Chondrocyte (in vitro differentiated cells): ENCODE measurements at regions not wholly inside any gene's neighbourhood (a gene's known extent, or its start where the extent isn't known, plus 50 kb on each side); places are given as distances from the start of the nearest gene placed in this dataset.

Experiments used
- DNase-seq: peaks from one replicate; pipeline ENCODE4 v3.0.0; 2021; ENCODE audit warnings: mixed read lengths, low spot score
- H3K27ac Mint-ChIP-seq: one replicate; pipeline ENCODE4 v1.8.0; 2021; ENCODE audit warnings: mild to moderate bottlenecking, moderate library complexity, mixed read lengths; ENCODE audit not compliant: unreplicated experiment
- H3K27me3 Mint-ChIP-seq: 2 replicates; pipeline ENCODE4 v1.8.0; 2021; ENCODE audit warnings: low read depth, mixed read lengths
- H3K36me3 Mint-ChIP-seq: 2 replicates; pipeline ENCODE4 v1.8.0; 2021; ENCODE audit warnings: low read depth, mixed read lengths
- H3K4me1 Mint-ChIP-seq: 2 replicates; pipeline ENCODE4 v1.8.0; 2021; ENCODE audit warnings: low read depth, mild to moderate bottlenecking, mixed read lengths
- H3K4me3 Mint-ChIP-seq: one replicate; pipeline ENCODE4 v1.8.0; 2021; ENCODE audit warnings: mild to moderate bottlenecking, moderate library complexity, mixed read lengths; ENCODE audit not compliant: unreplicated experiment
- H3K9me3 Mint-ChIP-seq: 2 replicates; pipeline ENCODE4 v1.8.0; 2021; ENCODE audit warnings: low read depth, mixed read lengths
- TF ChIP-seq, protein P1 (sequence below): fragments of 200-600 bp; sonication (generic); IDR thresholded peaks from 2 replicates; pipeline ENCODE4 v1.5.0; 2021; ENCODE audit warnings: antibody characterized with exemption, mild to moderate bottlenecking, moderate library complexity

DNA sequence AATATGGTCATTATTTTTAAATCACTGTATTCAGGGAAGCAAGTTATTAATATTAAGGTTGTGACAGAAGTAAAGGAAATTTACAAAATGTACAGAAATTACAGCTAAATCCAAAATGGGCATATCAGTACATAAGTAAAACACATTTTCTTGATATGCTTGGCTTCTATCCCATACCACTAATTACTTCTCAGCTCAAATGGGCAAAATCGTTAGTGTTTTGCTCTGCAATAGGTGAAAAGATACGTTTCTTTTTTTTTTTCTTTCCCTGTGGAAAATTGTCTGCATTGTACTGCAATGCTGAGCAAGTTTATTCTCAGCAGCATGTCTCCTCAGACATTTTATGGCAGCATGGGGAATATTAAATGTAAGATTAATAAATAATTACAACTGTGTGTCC is 77.1 kb upstream of the PRMT6 start:
- no peak overlapping the region for H3K4me3 Mint-ChIP-seq
- no peak overlapping the region for H3K27ac Mint-ChIP-seq
- H3K9me3 Mint-ChIP-seq: peaks cover 4% of the 10 kb centered on the region
- H3K4me1 Mint-ChIP-seq: no peaks in the 10 kb centered on the region
- TF ChIP-seq, protein P1, sequence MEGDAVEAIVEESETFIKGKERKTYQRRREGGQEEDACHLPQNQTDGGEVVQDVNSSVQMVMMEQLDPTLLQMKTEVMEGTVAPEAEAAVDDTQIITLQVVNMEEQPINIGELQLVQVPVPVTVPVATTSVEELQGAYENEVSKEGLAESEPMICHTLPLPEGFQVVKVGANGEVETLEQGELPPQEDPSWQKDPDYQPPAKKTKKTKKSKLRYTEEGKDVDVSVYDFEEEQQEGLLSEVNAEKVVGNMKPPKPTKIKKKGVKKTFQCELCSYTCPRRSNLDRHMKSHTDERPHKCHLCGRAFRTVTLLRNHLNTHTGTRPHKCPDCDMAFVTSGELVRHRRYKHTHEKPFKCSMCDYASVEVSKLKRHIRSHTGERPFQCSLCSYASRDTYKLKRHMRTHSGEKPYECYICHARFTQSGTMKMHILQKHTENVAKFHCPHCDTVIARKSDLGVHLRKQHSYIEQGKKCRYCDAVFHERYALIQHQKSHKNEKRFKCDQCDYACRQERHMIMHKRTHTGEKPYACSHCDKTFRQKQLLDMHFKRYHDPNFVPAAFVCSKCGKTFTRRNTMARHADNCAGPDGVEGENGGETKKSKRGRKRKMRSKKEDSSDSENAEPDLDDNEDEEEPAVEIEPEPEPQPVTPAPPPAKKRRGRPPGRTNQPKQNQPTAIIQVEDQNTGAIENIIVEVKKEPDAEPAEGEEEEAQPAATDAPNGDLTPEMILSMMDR: no peak
- DNase-seq: no peak
- H3K27me3 Mint-ChIP-seq: no peaks in the 10 kb centered on the region
- H3K36me3 Mint-ChIP-seq: no peaks in the 10 kb centered on the region

- Mint-ChIP-seq H3K27me3 (no peaks in the 10 kb centered on the region), H3K9me3 (peaks cover 4% of the 10 kb centered on the region), H3K27ac (no peak overlapping the region), H3K36me3 (no peaks in the 10 kb centered on the region), H3K4me1 (no peaks in the 10 kb centered on the region), H3K4me3 (no peak overlapping the region)
- TF ChIP-seq, protein P1: no peak
- no peak for DNase-seq
These were observed 76.4 kb upstream of the PRMT6 start for GRCh38 chr1:106980121-106980520.

- H3K9me3 Mint-ChIP-seq: no peaks in the 10 kb centered on the region
- H3K27ac Mint-ChIP-seq: no peak overlapping the region
These were observed 71.7 kb upstream of the PRMT6 start for GRCh38 chr1:106984801-106985200.

GRCh38 chr1:106986603-106987002 is 69.9 kb upstream of the PRMT6 start:
- Mint-ChIP-seq H3K36me3 (no peaks in the 10 kb centered on the region), H3K27me3 (peaks cover 3% of the 10 kb centered on the region), H3K9me3 (no peaks in the 10 kb centered on the region), H3K27ac (no peak overlapping the region), H3K4me3 (no peak overlapping the region), H3K4me1 (no peaks in the 10 kb centered on the region)
- no peak for DNase-seq
- TF ChIP-seq, protein P1: no peak

More at GRCh38 chr1:106984801-106985200, 71.7 kb upstream of the PRMT6 start:
- Mint-ChIP-seq H3K36me3 (no peaks in the 10 kb centered on the region), H3K27me3 (peaks cover 3% of the 10 kb centered on the region), H3K4me3 (no peak overlapping the region), H3K4me1 (no peaks in the 10 kb centered on the region)
- TF ChIP-seq, protein P1: no peak
- no peak for DNase-seq

DNA sequence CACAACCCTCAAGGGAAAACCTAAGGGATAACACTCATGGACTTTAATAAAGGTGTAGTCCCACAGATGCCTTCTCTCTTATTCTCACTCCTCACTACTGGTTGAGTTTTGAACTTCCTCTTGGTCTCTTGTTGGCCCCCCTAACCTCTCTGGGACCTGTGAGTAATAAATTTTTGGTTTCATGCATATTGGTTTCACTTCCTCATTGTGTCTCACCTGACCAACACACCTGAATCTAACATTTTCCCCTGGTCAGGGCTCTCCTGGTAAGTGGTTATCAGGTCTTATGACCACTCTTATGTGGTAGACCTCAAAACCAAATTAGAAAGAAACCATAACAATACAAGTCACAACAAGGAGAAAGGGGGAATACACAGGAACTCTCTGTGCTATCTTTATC is 60.5 kb upstream of the PRMT6 start:
- no peaks in the 10 kb centered on the region for H3K36me3 Mint-ChIP-seq
- H3K4me3 Mint-ChIP-seq: no peak overlapping the region
- H3K4me1 Mint-ChIP-seq: no peaks in the 10 kb centered on the region
- peaks cover 2% of the 10 kb centered on the region for H3K9me3 Mint-ChIP-seq
- no peak for DNase-seq
- no peak overlapping the region for H3K27ac Mint-ChIP-seq
- no peaks in the 10 kb centered on the region for H3K27me3 Mint-ChIP-seq
- TF ChIP-seq, protein P1: no peak
